Fibroblast of lung (primary cell): ENCODE measurements at regions not wholly inside any gene's neighbourhood (a gene's known extent, or its start where the extent isn't known, plus 50 kb on each side); places are given as distances from the start of the nearest gene placed in this dataset.

Experiments used
- DNase-seq, 2 donors: peaks; one replicate each; pipeline versions ENCODE4 v3.0.0 to v3.0.0-alpha.2; 2010; ENCODE audit warnings: low read depth in 2 of 2
- H2AFZ ChIP-seq: 2 replicates; pipeline ENCODE4 v1.5.1; 2012; ENCODE audit warnings: low read length, control low read depth, inconsistent platforms
- H3K27ac ChIP-seq: 2 replicates; pipeline ENCODE4 v1.5.1; 2011; ENCODE audit warnings: low read length, control low read depth; ENCODE audit not compliant: insufficient read depth
- H3K27me3 ChIP-seq: 2 replicates; pipeline ENCODE4 v1.5.1; 2011; ENCODE audit warnings: mild to moderate bottlenecking, low read length; ENCODE audit not compliant: control insufficient read depth, insufficient read depth
- H3K36me3 ChIP-seq: 2 replicates; pipeline ENCODE4 v1.5.1; 2011; ENCODE audit warnings: low read length; ENCODE audit not compliant: control insufficient read depth, insufficient read depth
- H3K4me1 ChIP-seq: 2 replicates; pipeline ENCODE4 v1.5.1; 2011; ENCODE audit warnings: low read length; ENCODE audit not compliant: control insufficient read depth, insufficient read depth; ENCODE audit errors: extremely low read depth
- H3K4me2 ChIP-seq: 2 replicates; pipeline ENCODE4 v1.5.1; 2011; ENCODE audit warnings: low read length, control low read depth; ENCODE audit not compliant: insufficient read depth; ENCODE audit errors: extremely low read depth
- H3K4me3 ChIP-seq, 4 experiments: fragments of 200-600 bp in 1 of 4; sonication (generic) in 1 of 4; replicated peaks in 1 of 4; 2 replicates each; pipeline ENCODE4 v1.5.1; 2011 to 2016; ENCODE audit warnings: low read length in 4 of 4, low read depth in 3 of 4, mild to moderate bottlenecking in 3 of 4, control low read depth in 2 of 4, inconsistent platforms in 1 of 4, mixed read lengths in 1 of 4; ENCODE audit not compliant: insufficient read depth in 1 of 4; ENCODE audit errors: control extremely low read depth in 1 of 4
- H3K79me2 ChIP-seq: 2 replicates; pipeline ENCODE4 v1.5.1; 2012; ENCODE audit warnings: mild to moderate bottlenecking, low read length, inconsistent platforms; ENCODE audit not compliant: control insufficient read depth, insufficient read depth
- H3K9ac ChIP-seq: 2 replicates; pipeline ENCODE4 v1.5.1; 2011; ENCODE audit warnings: mild to moderate bottlenecking, low read length, control low read depth; ENCODE audit not compliant: insufficient read depth
- H3K9me3 ChIP-seq: 2 replicates; pipeline ENCODE4 v1.5.1; 2012; ENCODE audit warnings: low read depth, low read length; ENCODE audit not compliant: control insufficient read depth, insufficient read depth
- H4K20me1 ChIP-seq: 2 replicates; pipeline ENCODE4 v1.5.1; 2011; ENCODE audit warnings: low read length; ENCODE audit not compliant: control insufficient read depth, insufficient read depth; ENCODE audit errors: extremely low read depth
- EZH2 ChIP-seq: IDR thresholded peaks from 2 replicates; pipeline ENCODE4 v1.5.1; 2012; ENCODE audit warnings: low read length, control low read depth, mild to moderate bottlenecking; ENCODE audit errors: missing control alignments
- TF ChIP-seq, protein P1 (sequence below), 2 donors: IDR thresholded peaks in 1 of 2; conservative IDR thresholded peaks in 1 of 2; 1 replicate in 1 of 2; 2 replicates in 1 of 2; pipeline ENCODE4 v1.5.1; 2011 to 2012; ENCODE audit warnings: low read length in 2 of 2, control low read depth in 1 of 2, inconsistent platforms in 1 of 2, low read depth in 1 of 2, mild to moderate bottlenecking in 1 of 2

GRCh38 chr15:48012191-48012590 lies 108.6 kb upstream of the SLC24A5 start:
- no peaks in the 10 kb centered on the region for H3K79me2 ChIP-seq
- H3K9me3 ChIP-seq = no peaks in the 10 kb centered on the region
- no peaks in the 10 kb centered on the region for H4K20me1 ChIP-seq
- H3K4me3 ChIP-seq = no peak overlapping the region
- no peak overlapping the region for H3K27ac ChIP-seq
- H3K27me3 ChIP-seq = peaks cover 4% of the 10 kb centered on the region
- no peak overlapping the region for H3K4me2 ChIP-seq
- no peaks in the 10 kb centered on the region for H3K36me3 ChIP-seq
- H3K9ac ChIP-seq = no peak overlapping the region
- DNase-seq = no peak
- TF ChIP-seq EZH2 = no peak
- TF ChIP-seq, protein P1, sequence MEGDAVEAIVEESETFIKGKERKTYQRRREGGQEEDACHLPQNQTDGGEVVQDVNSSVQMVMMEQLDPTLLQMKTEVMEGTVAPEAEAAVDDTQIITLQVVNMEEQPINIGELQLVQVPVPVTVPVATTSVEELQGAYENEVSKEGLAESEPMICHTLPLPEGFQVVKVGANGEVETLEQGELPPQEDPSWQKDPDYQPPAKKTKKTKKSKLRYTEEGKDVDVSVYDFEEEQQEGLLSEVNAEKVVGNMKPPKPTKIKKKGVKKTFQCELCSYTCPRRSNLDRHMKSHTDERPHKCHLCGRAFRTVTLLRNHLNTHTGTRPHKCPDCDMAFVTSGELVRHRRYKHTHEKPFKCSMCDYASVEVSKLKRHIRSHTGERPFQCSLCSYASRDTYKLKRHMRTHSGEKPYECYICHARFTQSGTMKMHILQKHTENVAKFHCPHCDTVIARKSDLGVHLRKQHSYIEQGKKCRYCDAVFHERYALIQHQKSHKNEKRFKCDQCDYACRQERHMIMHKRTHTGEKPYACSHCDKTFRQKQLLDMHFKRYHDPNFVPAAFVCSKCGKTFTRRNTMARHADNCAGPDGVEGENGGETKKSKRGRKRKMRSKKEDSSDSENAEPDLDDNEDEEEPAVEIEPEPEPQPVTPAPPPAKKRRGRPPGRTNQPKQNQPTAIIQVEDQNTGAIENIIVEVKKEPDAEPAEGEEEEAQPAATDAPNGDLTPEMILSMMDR (conservative IDR thresholded peaks at IDR 0.05 in 1 of 2, IDR thresholded peaks at IDR 0.05 in 1 of 2; ENCODE audit: low read depth in 1 of 2, low read length in 2 of 2) = no peak
- no peaks in the 10 kb centered on the region for H3K4me1 ChIP-seq
- no peak overlapping the region for H2AFZ ChIP-seq

DNA sequence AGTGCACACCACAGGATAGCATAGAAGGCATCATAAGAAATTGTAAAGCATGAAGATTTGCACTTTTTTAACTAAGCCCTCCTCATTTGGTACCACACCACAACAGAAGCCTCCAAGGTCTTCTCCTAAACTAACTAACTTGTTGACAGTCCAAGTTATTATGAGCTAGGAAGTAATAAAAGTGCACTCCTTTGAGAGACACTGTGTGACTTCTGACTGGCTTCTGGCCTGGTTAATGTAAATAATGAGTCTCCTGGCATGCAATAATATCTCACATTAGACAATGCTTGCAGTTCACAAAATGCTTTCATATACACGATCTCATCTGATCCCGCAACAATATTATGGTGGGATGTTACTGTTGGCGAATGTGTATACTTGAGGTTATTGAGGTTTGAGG lies 103.9 kb upstream of the SLC24A5 start:
- TF ChIP-seq, protein P1 (conservative IDR thresholded peaks at IDR 0.05 in 1 of 2, IDR thresholded peaks at IDR 0.05 in 1 of 2; ENCODE audit: low read depth in 1 of 2, low read length in 2 of 2) = no peak
- no peak for TF ChIP-seq EZH2
- no peak overlapping the region for H2AFZ ChIP-seq

DNA sequence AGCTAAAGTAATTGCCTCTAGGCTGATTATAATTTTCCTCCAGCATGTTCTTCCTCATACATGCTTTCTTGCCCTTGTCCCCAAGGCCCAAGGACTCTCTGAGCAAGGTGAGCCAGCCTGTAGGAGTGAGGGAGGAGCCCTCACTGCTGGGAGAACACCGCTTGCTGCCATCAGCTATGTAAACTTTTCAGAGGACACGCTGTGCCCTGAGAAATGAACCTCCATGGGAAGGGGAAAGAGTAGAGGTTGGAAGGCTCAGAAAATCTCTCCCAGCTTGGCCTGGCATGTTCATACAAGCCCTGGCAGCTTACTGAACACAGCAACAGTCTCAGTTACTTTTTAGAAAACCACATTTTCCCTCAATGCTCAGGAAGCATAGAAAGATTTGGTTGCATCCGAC lies 103.0 kb upstream of the SLC24A5 start:
- Histone ChIP-seq H3K4me3 (no peak overlapping the region), H3K27me3 (peaks cover 2% of the 10 kb centered on the region), H3K9me3 (no peaks in the 10 kb centered on the region), H3K79me2 (no peaks in the 10 kb centered on the region), H4K20me1 (no peaks in the 10 kb centered on the region), H3K27ac (no peak overlapping the region), H2AFZ (no peak overlapping the region), H3K36me3 (no peaks in the 10 kb centered on the region), H3K9ac (no peak overlapping the region), H3K4me1 (no peaks in the 10 kb centered on the region), H3K4me2 (no peak overlapping the region)
- DNase-seq = no peak
- TF ChIP-seq EZH2 = no peak
- TF ChIP-seq, protein P1 (conservative IDR thresholded peaks at IDR 0.05 in 1 of 2, IDR thresholded peaks at IDR 0.05 in 1 of 2; ENCODE audit: low read depth in 1 of 2, low read length in 2 of 2) = no peak

More for the DNA sequence above, 103.9 kb upstream of the SLC24A5 start:
- peaks cover 2% of the 10 kb centered on the region for H3K27me3 ChIP-seq
- no peaks in the 10 kb centered on the region for H3K36me3 ChIP-seq
- no peak overlapping the region for H3K4me2 ChIP-seq
- H3K27ac ChIP-seq = no peak overlapping the region
- no peaks in the 10 kb centered on the region for H4K20me1 ChIP-seq
- no peaks in the 10 kb centered on the region for H3K79me2 ChIP-seq
- H3K9ac ChIP-seq = no peak overlapping the region
- H3K4me1 ChIP-seq = no peaks in the 10 kb centered on the region
- DNase-seq = no peak
- no peaks in the 10 kb centered on the region for H3K9me3 ChIP-seq
- H3K4me3 ChIP-seq = no peak overlapping the region
